Epithelial cell of proximal tubule (primary cell): ENCODE measurements at regions not wholly inside any gene's neighbourhood (a gene's known extent, or its start where the extent isn't known, plus 50 kb on each side); places are given as distances from the start of the nearest gene placed in this dataset.

ENCODE experiments used
- DNase-seq: peaks from one replicate; pipeline ENCODE4 v3.0.0-alpha.2; 2011; ENCODE audit warnings: low read depth
- H3K4me3 ChIP-seq: 2 replicates; pipeline ENCODE4 v1.5.1; 2011; ENCODE audit warnings: low read depth, mild to moderate bottlenecking, low read length
- TF ChIP-seq, protein P1 (sequence below): conservative IDR thresholded peaks from 2 replicates; pipeline ENCODE4 v1.5.1; 2012; ENCODE audit warnings: low read depth, mild to moderate bottlenecking, low read length

DNA sequence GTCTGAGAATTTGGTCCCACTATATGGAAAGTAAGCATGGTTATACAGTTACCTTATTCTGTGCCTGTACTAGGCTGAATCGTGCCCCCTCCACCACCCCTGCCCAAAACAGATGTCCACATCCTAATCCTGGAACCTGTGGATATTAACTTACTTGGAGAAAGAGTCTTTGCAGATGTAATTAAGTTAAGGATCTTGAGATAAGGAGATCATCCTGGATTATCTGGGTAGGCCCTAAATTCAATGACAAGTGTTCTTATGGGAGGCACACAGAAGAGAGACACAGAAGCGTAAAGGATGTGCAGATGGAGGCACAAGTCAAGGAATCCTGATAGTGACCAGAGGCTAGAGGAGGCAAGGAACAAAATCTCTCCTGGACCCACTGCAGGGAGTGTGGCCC is 116.7 kb upstream of the MAN1A1 start:
- DNase-seq = no peak
- TF ChIP-seq, protein P1, sequence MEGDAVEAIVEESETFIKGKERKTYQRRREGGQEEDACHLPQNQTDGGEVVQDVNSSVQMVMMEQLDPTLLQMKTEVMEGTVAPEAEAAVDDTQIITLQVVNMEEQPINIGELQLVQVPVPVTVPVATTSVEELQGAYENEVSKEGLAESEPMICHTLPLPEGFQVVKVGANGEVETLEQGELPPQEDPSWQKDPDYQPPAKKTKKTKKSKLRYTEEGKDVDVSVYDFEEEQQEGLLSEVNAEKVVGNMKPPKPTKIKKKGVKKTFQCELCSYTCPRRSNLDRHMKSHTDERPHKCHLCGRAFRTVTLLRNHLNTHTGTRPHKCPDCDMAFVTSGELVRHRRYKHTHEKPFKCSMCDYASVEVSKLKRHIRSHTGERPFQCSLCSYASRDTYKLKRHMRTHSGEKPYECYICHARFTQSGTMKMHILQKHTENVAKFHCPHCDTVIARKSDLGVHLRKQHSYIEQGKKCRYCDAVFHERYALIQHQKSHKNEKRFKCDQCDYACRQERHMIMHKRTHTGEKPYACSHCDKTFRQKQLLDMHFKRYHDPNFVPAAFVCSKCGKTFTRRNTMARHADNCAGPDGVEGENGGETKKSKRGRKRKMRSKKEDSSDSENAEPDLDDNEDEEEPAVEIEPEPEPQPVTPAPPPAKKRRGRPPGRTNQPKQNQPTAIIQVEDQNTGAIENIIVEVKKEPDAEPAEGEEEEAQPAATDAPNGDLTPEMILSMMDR = no peak
- H3K4me3 ChIP-seq = no peak overlapping the region

DNA sequence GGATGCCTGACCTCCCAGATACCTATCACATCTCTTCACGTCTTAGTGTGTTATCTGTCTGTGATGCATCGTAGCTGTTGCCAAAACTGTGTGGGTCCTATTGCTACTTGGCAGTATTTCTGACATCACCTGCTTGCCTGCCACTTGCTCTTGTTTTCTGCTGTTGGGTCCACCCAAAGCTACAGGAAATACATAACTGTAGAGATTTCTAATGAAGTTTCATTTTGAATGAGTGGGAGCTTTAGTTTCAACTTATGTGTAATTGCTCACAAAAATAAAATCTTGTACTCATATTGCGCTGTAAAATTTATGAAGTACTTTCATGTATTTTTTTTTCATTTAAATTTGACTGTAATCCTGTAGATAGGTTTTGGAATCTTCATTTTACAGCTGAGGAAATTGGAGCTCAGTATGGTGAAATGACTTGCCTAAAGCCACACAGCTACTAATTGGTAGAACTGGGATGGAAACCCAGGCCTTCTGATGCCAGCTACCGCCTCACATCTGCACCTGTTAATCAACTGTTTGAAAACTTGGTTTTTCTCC is 113.6 kb upstream of the MAN1A1 start:
- TF ChIP-seq, protein P1 = no peak
- DNase-seq = no peak
- no peak overlapping the region for H3K4me3 ChIP-seq

DNA sequence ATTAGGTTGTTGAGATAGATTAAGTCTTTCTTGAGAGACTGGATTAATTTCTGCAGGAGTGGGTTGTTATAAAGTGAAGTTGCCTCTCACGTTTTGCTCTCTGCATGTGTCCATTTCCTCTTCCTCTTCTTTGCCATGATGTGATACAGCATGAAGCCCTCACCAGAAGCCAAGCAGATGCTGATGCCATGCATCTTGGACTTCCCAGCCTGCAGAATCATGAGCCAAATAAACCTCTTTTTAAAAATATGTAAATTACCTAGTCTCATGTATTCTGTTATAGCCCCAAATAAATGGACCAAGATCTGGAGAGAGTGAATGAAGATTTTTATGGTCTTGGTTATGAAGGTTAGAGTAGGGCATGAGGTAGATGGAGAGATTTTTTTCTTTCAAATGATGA is 111.6 kb upstream of the MAN1A1 start:
- TF ChIP-seq, protein P1 = no peak
- H3K4me3 ChIP-seq = no peak overlapping the region
- DNase-seq = no peak

DNA sequence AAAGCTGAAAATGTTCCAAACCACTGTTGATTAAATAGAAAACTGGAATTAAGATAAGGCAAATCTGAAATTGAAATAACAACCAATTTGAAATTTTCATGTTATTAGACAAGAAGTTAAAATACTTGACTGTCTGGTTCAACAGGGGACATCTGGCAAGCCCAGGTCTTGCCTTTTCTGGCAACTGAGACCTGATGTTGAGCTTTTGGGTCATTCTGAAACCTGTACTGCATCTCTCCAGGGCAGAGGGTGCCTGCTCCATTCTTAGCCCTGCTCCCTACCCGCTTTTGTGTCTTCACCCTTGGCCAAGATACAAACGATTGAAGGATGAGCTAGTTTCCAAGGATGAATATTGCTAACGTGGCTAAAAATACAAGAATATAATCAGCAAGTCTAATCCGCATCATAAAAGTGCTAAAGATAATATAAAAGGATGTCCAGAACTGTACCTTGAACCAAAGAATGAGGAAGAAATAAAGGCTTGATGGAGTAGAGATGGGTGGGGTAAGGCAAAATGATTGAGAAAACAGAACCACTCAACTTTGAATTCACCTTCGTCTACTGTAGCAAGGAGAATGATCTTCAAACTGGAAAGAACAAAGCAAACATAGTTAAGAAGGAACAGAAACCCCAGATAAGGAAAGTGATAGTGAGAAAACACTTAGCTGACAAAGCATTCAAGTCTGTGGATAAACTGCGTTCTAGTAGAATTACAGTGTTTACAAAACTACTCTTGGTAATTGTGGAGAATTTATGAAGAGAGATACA is 109.8 kb upstream of the MAN1A1 start:
- DNase-seq = no peak
- no peak overlapping the region for H3K4me3 ChIP-seq
- TF ChIP-seq, protein P1 = no peak

DNA sequence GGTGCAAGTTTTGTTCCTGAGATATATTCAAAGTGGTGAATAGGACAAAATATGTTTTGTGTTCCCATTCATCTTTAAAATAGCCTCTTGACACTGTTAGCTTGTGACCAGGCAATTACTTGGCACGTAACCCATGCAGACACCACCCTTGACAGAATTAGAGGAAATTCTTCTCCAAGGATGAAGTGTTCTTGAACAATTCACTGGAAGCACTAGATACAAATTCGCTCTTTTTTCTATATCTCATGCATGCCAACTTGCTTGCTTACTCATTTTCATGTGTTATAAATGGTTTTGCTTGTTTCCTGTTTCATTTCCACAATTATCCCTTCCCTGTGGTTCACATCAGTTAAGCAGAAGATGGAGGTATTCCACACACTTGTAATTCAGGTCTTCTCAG is 105.2 kb upstream of the MAN1A1 start:
- DNase-seq = no peak
- H3K4me3 ChIP-seq = no peak overlapping the region
- TF ChIP-seq, protein P1 = no peak

DNA sequence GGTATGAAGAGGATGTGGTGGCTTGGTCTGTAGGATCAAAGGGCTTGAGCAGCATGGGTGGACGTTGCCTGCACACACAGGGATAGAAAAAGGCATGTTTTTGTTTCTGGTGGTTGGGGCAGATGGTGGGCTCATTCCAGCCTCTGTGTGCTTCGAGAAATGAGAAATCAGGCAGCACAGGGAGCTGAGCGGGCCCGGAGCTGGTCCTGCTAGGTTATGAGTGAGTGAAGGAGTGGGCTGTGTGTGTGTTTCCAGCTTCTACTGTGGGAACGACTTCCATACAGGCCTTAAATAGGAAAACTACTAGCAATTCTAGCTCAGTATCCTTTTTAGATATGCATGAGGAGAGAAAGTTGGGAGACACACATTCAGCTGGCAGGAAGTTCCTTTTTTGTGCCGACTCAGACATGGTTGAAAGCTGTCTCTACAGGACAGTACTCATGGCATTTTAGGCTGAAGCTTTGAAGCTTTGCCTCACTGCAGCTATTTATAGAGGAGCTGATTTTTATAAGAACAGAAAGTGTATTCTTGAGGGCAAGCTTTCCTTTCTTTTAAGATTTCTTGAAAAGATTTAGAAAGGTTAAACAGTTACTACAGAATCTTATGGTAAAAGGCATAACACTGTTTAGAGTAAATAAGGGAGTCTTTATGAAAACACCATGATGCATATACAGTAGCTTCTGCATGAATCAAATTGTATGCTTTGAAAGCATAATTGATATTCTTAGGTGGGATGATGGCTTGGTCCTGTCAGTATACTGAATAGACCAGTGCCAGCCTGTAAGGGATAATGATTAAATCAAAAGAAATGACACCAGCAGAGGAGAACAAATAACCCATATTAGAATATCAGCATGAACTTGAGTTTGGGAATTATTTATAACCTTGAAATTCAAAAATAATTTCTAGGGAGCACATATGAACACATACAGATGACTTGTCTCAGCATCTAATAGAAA is 104.0 kb upstream of the MAN1A1 start:
- no peak for DNase-seq
- TF ChIP-seq, protein P1 = no peak
- no peak overlapping the region for H3K4me3 ChIP-seq
